HCT116 (cell line): ENCODE measurements at regions not wholly inside any gene's neighbourhood (a gene's known extent, or its start where the extent isn't known, plus 50 kb on each side); places are given as distances from the start of the nearest gene placed in this dataset.

ENCODE experiments used
- ATAC-seq: fragments of 200-7000 bp; cut with Tn5 transposase; 2 replicates; pipeline ENCODE4 v1.9.1; 2020; ENCODE audit warnings: mild to moderate bottlenecking, moderate library complexity
- BruUV-seq: library from RNA; stranded (reverse); fragments of 400-500 nt; replicated peaks from 2 replicates; lab custom pipeline; 2021; lab: Mats Ljungman, UMichigan
- CTCF ChIA-PET: fragments of 300-600 bp; sonication (Branson Sonifier 250); formaldehyde crosslinking; loops from one replicate; lab custom pipeline; 2021; ENCODE audit warnings: antibody characterized with exemption; lab: Charles Lee
- POLR2A ChIA-PET: fragments of 300-600, 350-600 bp; sonication (Branson Sonifier 250); formaldehyde crosslinking; loops from one replicate; lab custom pipeline; 2021; ENCODE audit warnings: antibody characterized with exemption; lab: Charles Lee
- RAD21 ChIA-PET, 2 experiments: fragments of 300-600 bp; sonication (Branson Sonifier 250); formaldehyde crosslinking; loops; one replicate each; lab custom pipeline; 2023; ENCODE audit warnings: low total read pairs in 2 of 2; ENCODE audit not compliant: uncharacterized antibody in 2 of 2, unreplicated experiment in 2 of 2, low non-redundant PET in 1 of 2; lab: Charles Lee
- DNase-seq: peaks from one replicate; pipeline ENCODE4 v3.0.0-alpha.2; 2010; ENCODE audit warnings: low read depth, low spot score
- H2AFZ ChIP-seq: fragments of 200-600 bp; shearing (Covaris generic), sonication (generic); 2 replicates; pipeline ENCODE4 v1.6.1; 2017; ENCODE audit warnings: low read depth, mixed run types, mixed read lengths, antibody characterized with exemption, low read length; ENCODE audit not compliant: poor library complexity, severe bottlenecking
- H3K27ac ChIP-seq: 2 replicates; pipeline ENCODE4 v1.5.1; 2012; ENCODE audit warnings: low read depth, low read length
- H3K27me3 ChIP-seq: fragments of 200-600 bp; sonication (generic); 2 replicates; pipeline ENCODE4 v1.6.1; 2016; ENCODE audit warnings: mixed run types, low read length, mixed read lengths; ENCODE audit not compliant: insufficient read depth
- H3K36me3 ChIP-seq, 2 experiments: fragments of 200-500 bp in 1 of 2; fragments of 200-600 bp in 1 of 2; sonication (Bioruptor generic) in 1 of 2; sonication (generic) in 1 of 2; 2 replicates each; pipeline versions ENCODE4 v1.5.1 to v1.6.1; 2014 to 2016; ENCODE audit warnings: low read length in 2 of 2, inconsistent platforms in 1 of 2, mixed read lengths in 1 of 2, mixed run types in 1 of 2; ENCODE audit not compliant: insufficient read depth in 2 of 2, control insufficient read depth in 1 of 2
- H3K4me1 ChIP-seq, 2 experiments: fragments of 200-600 bp in 1 of 2; sonication (generic) in 1 of 2; 2 replicates each; pipeline versions ENCODE4 v1.5.1 to v1.6.1; 2012 to 2017; ENCODE audit warnings: low read length in 2 of 2, inconsistent platforms in 1 of 2, mild to moderate bottlenecking in 1 of 2, mixed read lengths in 1 of 2, mixed run types in 1 of 2, moderate library complexity in 1 of 2; ENCODE audit not compliant: insufficient read depth in 2 of 2, control insufficient read depth in 1 of 2
- H3K4me2 ChIP-seq: fragments of 200-600 bp; sonication (generic); 2 replicates; pipeline ENCODE4 v1.6.1; 2017; ENCODE audit warnings: mixed run types, low read length, mixed read lengths
- H3K4me3 ChIP-seq, 2 experiments: fragments of 200-600 bp in 1 of 2; sonication (generic) in 1 of 2; replicated peaks in 1 of 2; 2 replicates each; pipeline ENCODE4 v1.5.1; 2011 to 2016; ENCODE audit warnings: low read length in 2 of 2, control low read depth in 1 of 2, low read depth in 1 of 2, mild to moderate bottlenecking in 1 of 2, mixed read lengths in 1 of 2, mixed run types in 1 of 2
- H3K79me2 ChIP-seq: fragments of 200-600 bp; sonication (generic); 2 replicates; pipeline ENCODE4 v1.6.1; 2017; ENCODE audit warnings: mild to moderate bottlenecking, mixed run types, low read length, moderate library complexity, mixed read lengths; ENCODE audit not compliant: insufficient read depth
- H3K9ac ChIP-seq: fragments of 200-600 bp; sonication (generic); 2 replicates; pipeline ENCODE4 v1.6.1; 2016; ENCODE audit warnings: low read length, mixed read lengths
- H3K9me2 ChIP-seq: fragments of 200-600 bp; sonication (generic), shearing (Covaris generic); 2 replicates; pipeline ENCODE4 v1.6.1; 2017; ENCODE audit warnings: mixed run types, mild to moderate bottlenecking, moderate library complexity; ENCODE audit not compliant: insufficient read depth
- H3K9me3 ChIP-seq, 2 experiments: fragments of 200-500 bp in 1 of 2; fragments of 200-600 bp in 1 of 2; sonication (Bioruptor generic) in 1 of 2; sonication (generic) in 1 of 2; 2 replicates each; pipeline ENCODE4 v1.6.1; 2014 to 2017; ENCODE audit warnings: low read length in 2 of 2, mixed read lengths in 2 of 2, inconsistent platforms in 1 of 2, low read depth in 1 of 2, mild to moderate bottlenecking in 1 of 2, mixed run types in 1 of 2, moderate library complexity in 1 of 2; ENCODE audit not compliant: control insufficient read depth in 1 of 2, insufficient read depth in 1 of 2
- H4K20me1 ChIP-seq: fragments of 200-600 bp; sonication (generic), shearing (Covaris generic); 2 replicates; pipeline ENCODE4 v1.6.1; 2017; ENCODE audit warnings: mixed run types, mild to moderate bottlenecking, moderate library complexity; ENCODE audit not compliant: insufficient read depth
- CBX3 ChIP-seq: IDR thresholded peaks from 2 replicates; pipeline ENCODE4 v1.6.1; 2012; ENCODE audit warnings: low read depth
- ELF1 ChIP-seq: IDR thresholded peaks from 2 replicates; pipeline ENCODE4 v1.6.1; 2012; ENCODE audit warnings: low read depth, borderline replicate concordance
- EZH2phosphoT487 ChIP-seq: fragments of 200-600 bp; IDR thresholded peaks from 2 replicates; pipeline ENCODE4 v1.6.1; 2018; ENCODE audit warnings: antibody characterized with exemption, borderline replicate concordance
- JUND ChIP-seq: IDR thresholded peaks from 2 replicates; pipeline ENCODE4 v1.6.1; 2012
- RAD21 ChIP-seq: IDR thresholded peaks from 2 replicates; pipeline ENCODE4 v1.6.1; 2012; ENCODE audit warnings: low read depth, mild to moderate bottlenecking
- TCF7L2 ChIP-seq: IDR thresholded peaks from 2 replicates; pipeline ENCODE4 v1.7.0; 2011; ENCODE audit warnings: borderline replicate concordance, inconsistent platforms; ENCODE audit not compliant: insufficient read depth, insufficient read length; ENCODE audit errors: extremely low read depth
- YY1 ChIP-seq: IDR thresholded peaks from 2 replicates; pipeline ENCODE4 v1.6.1; 2011; ENCODE audit warnings: low read length, low read depth, moderate library complexity, mild to moderate bottlenecking; ENCODE audit not compliant: insufficient replicate concordance; ENCODE audit errors: extremely low read depth
- ZFX ChIP-seq: fragments of 450-650 bp; IDR thresholded peaks from 2 replicates; pipeline ENCODE4 v1.6.1; 2017
- ZNF274 ChIP-seq: fragments of 200-500 bp; sonication (Bioruptor generic); IDR thresholded peaks from 2 replicates; pipeline ENCODE4 v1.6.1; 2014; ENCODE audit warnings: mild to moderate bottlenecking, low read depth, low read length, inconsistent platforms
- intact Hi-C: fragments of 100-400 bp; cut with micrococcal nuclease; formaldehyde crosslinking; loops from 2 replicates; pipeline ENCODE4 v1.10.0; 2022
- TF ChIP-seq, protein P1 (sequence below): IDR thresholded peaks from 2 replicates; pipeline ENCODE4 v1.6.1; 2012; ENCODE audit warnings: low read depth
- TF ChIP-seq, protein P2 (sequence below): IDR thresholded peaks from 2 replicates; pipeline ENCODE4 v1.6.1; 2012
- TF ChIP-seq, protein P3 (sequence below): IDR thresholded peaks from 2 replicates; pipeline ENCODE4 v1.6.1; 2012
- TF ChIP-seq, protein P4 (sequence below): IDR thresholded peaks from 2 replicates; pipeline ENCODE4 v1.6.1; 2011; ENCODE audit warnings: mild to moderate bottlenecking, low read length, moderate library complexity; ENCODE audit not compliant: insufficient replicate concordance; ENCODE audit errors: extremely low read depth

DNA sequence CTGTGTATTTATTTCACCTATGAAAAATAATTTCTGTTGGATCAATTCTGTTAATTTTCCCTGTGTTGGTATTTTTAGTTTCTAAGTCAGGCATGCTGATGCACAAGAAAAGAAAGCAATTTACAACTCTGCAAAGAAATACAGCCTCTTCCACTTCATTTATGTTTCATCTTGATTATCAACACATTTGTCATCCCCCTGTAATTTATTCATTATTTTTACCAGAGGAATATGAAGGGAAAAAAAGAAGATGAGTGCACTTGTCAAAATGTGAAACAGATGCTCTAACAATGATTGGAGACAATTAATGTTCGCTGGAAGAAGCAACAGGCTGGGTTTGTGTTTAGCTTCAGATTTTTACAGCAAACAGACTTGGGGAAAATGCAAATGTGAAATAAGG is 958.5 kb upstream of the SEL1L start:
- no TSS peak for BruUV-seq
- Histone ChIP-seq H2AFZ (no peak overlapping the region), H3K27ac (no peak overlapping the region), H3K9ac (no peak overlapping the region), H3K4me3 (no peak overlapping the region), H3K4me1 (no peaks in the 10 kb centered on the region), H3K4me2 (no peak overlapping the region), H3K27me3 (no peaks in the 10 kb centered on the region), H4K20me1 (no peaks in the 10 kb centered on the region; the same call in 1 of the 2 replicates), H3K36me3 (no peaks in the 10 kb centered on the region), H3K9me3 (peaks cover 25 to 34% of the 10 kb centered on the region in 2 experiments; a peak in 2 of 4 replicates), H3K79me2 (no peaks in the 10 kb centered on the region), H3K9me2 (no peaks in the 10 kb centered on the region)
- POLR2A ChIA-PET: no interaction called here
- CTCF ChIA-PET: no interaction called here
- RAD21 ChIA-PET: no interaction called here
- TF ChIP-seq YY1: no peak
- DNase-seq: no peak
- intact Hi-C loops: no loop called here
- ATAC-seq: no peak

DNA sequence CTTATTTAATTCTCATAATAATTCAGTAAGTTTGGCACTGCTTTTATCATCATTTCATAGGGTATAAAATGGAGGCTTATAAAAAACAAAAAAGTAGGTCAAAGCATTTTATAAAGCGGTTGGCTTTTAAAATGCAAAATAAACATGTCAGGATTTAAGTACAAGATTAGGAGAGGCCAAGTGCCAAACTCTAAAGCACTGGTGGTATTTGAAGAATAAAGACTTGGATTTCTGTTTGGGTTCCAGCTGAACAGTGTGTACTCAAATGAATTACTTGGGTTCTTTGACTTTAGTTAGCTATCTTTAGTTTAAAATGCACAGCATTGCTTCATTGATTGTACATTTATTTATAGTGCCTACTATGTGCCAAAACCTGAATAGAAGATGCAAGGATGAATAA is 966.6 kb upstream of the SEL1L start:
- CTCF ChIA-PET: no interaction called here
- BruUV-seq: no TSS peak

More for the DNA sequence above, 966.6 kb upstream of the SEL1L start:
- no peak overlapping the region for H2AFZ ChIP-seq
- TF ChIP-seq ZFX (no peak), TCF7L2 (no peak), JUND (no peak), ZNF274 (no peak), YY1 (no peak), RAD21 (no peak), EZH2phosphoT487 (no peak), ELF1 (no peak), CBX3 (no peak)
- TF ChIP-seq, protein P1, sequence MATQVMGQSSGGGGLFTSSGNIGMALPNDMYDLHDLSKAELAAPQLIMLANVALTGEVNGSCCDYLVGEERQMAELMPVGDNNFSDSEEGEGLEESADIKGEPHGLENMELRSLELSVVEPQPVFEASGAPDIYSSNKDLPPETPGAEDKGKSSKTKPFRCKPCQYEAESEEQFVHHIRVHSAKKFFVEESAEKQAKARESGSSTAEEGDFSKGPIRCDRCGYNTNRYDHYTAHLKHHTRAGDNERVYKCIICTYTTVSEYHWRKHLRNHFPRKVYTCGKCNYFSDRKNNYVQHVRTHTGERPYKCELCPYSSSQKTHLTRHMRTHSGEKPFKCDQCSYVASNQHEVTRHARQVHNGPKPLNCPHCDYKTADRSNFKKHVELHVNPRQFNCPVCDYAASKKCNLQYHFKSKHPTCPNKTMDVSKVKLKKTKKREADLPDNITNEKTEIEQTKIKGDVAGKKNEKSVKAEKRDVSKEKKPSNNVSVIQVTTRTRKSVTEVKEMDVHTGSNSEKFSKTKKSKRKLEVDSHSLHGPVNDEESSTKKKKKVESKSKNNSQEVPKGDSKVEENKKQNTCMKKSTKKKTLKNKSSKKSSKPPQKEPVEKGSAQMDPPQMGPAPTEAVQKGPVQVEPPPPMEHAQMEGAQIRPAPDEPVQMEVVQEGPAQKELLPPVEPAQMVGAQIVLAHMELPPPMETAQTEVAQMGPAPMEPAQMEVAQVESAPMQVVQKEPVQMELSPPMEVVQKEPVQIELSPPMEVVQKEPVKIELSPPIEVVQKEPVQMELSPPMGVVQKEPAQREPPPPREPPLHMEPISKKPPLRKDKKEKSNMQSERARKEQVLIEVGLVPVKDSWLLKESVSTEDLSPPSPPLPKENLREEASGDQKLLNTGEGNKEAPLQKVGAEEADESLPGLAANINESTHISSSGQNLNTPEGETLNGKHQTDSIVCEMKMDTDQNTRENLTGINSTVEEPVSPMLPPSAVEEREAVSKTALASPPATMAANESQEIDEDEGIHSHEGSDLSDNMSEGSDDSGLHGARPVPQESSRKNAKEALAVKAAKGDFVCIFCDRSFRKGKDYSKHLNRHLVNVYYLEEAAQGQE: no peak
- TF ChIP-seq, protein P2, sequence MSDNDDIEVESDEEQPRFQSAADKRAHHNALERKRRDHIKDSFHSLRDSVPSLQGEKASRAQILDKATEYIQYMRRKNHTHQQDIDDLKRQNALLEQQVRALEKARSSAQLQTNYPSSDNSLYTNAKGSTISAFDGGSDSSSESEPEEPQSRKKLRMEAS: no peak
- TF ChIP-seq, protein P3, sequence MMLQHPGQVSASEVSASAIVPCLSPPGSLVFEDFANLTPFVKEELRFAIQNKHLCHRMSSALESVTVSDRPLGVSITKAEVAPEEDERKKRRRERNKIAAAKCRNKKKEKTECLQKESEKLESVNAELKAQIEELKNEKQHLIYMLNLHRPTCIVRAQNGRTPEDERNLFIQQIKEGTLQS: no peak
- TF ChIP-seq, protein P4, sequence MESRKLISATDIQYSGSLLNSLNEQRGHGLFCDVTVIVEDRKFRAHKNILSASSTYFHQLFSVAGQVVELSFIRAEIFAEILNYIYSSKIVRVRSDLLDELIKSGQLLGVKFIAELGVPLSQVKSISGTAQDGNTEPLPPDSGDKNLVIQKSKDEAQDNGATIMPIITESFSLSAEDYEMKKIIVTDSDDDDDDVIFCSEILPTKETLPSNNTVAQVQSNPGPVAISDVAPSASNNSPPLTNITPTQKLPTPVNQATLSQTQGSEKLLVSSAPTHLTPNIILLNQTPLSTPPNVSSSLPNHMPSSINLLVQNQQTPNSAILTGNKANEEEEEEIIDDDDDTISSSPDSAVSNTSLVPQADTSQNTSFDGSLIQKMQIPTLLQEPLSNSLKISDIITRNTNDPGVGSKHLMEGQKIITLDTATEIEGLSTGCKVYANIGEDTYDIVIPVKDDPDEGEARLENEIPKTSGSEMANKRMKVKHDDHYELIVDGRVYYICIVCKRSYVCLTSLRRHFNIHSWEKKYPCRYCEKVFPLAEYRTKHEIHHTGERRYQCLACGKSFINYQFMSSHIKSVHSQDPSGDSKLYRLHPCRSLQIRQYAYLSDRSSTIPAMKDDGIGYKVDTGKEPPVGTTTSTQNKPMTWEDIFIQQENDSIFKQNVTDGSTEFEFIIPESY: no peak
- TF ChIP-seq, all 23 proteins: peak for 0
- no peak overlapping the region for H3K27ac ChIP-seq
- H3K4me3 ChIP-seq: no peak overlapping the region
- H3K9me3 ChIP-seq: peaks cover 15 to 38% of the 10 kb centered on the region in 2 experiments; a peak in 3 of 4 replicates
- ChIA-PET RAD21 (no interaction called here), POLR2A (no interaction called here)
- no peaks in the 10 kb centered on the region for H4K20me1 ChIP-seq
- H3K4me1 ChIP-seq: no peaks in the 10 kb centered on the region
- no peak for ATAC-seq
- H3K9ac ChIP-seq: no peak overlapping the region
- no peak for DNase-seq
- H3K79me2 ChIP-seq: no peaks in the 10 kb centered on the region
- intact Hi-C loops: no loop called here
- H3K9me2 ChIP-seq: no peaks in the 10 kb centered on the region
- H3K27me3 ChIP-seq: no peaks in the 10 kb centered on the region
- H3K36me3 ChIP-seq: no peaks in the 10 kb centered on the region
- no peak overlapping the region for H3K4me2 ChIP-seq
